ENCODE measurements at regions not wholly inside any gene's neighbourhood (a gene's known extent, or its start where the extent isn't known, plus 50 kb on each side); places are given as distances from the start of the nearest gene placed in this dataset.

DNA sequence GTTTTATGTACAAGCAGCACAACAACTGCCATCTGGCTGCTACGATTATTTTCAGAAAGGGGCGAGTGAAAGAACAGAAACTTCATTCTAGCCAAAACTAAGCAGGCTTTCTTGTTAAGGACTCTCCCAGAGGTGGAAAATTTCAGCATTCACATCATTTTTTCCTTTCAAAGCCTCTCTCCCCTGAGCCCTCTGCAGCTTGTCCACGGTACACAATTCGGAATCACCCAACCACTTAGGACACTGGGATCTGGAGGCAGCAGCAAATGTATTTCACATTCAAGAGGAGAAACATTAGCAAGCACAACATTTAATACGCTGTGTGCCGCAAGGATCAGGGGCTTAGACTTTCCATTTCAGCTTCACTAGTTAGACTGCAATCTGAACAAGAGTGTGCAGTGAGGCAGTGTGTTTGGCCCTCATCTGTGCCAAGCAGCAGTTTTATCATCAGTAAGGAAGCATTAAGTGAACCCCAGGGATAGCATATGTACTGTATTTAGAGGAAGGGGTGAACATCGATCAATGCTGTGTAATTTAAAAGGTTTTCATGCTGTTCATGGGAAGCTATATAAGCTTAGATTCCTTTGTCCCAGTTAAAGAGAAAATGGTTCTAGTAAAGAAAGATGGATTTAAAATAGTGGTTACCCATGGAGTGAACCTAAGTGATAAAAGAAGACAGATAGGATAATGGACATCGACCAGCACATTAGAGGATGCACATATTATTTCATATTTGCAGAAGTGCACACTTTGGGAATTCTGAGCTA, 504.9 kb downstream of the TBL1XR1 start:
- no peak for DNase-seq (ENCODE audit: low spot score)
- H3K4me3 ChIP-seq, result no peak overlapping the region
- H3K27ac ChIP-seq, result no peak overlapping the region
- TF ChIP-seq, protein P1, sequence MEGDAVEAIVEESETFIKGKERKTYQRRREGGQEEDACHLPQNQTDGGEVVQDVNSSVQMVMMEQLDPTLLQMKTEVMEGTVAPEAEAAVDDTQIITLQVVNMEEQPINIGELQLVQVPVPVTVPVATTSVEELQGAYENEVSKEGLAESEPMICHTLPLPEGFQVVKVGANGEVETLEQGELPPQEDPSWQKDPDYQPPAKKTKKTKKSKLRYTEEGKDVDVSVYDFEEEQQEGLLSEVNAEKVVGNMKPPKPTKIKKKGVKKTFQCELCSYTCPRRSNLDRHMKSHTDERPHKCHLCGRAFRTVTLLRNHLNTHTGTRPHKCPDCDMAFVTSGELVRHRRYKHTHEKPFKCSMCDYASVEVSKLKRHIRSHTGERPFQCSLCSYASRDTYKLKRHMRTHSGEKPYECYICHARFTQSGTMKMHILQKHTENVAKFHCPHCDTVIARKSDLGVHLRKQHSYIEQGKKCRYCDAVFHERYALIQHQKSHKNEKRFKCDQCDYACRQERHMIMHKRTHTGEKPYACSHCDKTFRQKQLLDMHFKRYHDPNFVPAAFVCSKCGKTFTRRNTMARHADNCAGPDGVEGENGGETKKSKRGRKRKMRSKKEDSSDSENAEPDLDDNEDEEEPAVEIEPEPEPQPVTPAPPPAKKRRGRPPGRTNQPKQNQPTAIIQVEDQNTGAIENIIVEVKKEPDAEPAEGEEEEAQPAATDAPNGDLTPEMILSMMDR (IDR thresholded peaks at IDR 0.05), result no peak

DNA sequence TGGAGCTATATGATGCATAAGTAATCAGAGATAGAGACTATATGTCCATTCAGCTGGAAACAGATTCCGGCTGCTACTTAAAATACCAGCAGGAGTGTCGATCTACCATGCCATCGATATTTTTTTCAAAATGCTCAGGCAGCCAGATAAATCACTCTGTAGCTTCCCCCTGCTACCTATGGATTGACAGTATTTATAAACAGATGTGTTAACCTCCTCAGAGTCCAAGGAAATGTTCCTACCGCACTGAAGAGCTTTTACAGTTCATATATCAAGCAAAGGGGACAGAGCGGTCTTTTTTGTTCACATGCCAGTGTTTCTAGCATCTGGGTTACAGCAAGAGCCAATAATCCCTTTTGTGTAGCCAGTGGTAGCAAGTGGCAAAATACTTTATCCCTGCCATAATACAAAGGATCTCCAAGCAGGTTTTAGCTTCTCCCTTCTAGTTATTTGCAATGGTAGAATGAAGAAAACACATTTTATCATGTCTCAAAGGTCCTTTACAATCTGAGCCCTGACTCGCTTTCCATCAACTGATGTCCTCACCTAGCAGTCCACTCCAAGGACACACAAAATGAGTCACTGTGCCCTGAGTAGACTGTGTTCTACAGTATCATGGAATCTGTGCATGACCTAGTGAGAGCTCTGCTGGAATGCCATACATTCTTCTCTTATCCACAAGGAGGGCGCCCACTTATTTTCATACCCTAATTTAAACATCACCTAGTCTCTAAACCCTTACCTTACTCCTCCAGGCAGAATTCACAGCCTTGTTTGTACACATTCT, 507.0 kb downstream of the TBL1XR1 start:
- Histone ChIP-seq H3K4me3 (no peak overlapping the region), H3K27ac (no peak overlapping the region)
- TF ChIP-seq, protein P1 (IDR thresholded peaks at IDR 0.05), result no peak
- DNase-seq (ENCODE audit: low spot score), result no peak

DNA sequence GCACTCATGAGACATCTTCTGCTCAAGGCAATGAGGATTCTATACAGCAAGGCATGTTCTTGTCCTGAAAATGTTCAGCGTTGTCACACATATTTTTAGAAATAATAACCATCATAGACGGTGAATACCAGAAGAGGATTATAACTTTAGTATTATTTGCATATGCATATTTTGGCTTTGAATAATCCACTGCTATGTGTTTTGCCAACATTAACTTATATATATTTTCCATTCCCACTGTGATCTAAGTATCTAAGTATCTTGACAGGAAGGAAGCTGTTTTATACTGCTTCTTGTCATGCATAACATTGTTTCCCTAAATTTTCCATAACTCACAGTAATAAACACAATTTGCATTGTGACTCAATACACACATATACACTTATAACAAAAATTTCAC, 509.5 kb downstream of the TBL1XR1 start:
- TF ChIP-seq, protein P1 (IDR thresholded peaks at IDR 0.05), result no peak
- Histone ChIP-seq H3K27ac (no peak overlapping the region), H3K4me3 (no peak overlapping the region)
- DNase-seq (ENCODE audit: low spot score), result no peak

DNA sequence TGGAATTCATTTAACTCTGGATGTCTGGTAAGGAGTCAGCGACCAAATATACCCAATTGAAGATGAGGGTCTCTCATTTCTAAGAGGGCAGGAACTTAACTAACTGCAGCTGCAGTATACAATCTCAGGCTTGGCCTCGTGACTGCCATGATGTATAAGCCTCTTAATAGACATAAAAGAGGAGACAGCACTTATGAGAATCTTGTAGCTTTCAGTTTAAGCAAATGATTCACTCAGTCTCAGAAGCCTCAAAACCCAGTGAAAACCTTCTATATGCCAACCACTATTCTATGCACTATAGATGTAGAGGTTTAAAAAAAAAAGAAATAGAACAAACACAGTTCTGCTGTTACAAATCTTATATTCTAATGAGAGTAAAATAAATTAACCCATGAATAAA, 513.9 kb downstream of the TBL1XR1 start:
- TF ChIP-seq, protein P1 (IDR thresholded peaks at IDR 0.05), result no peak
- DNase-seq (ENCODE audit: low spot score), result no peak
- Histone ChIP-seq H3K27ac (no peak overlapping the region), H3K4me3 (no peak overlapping the region)

DNA sequence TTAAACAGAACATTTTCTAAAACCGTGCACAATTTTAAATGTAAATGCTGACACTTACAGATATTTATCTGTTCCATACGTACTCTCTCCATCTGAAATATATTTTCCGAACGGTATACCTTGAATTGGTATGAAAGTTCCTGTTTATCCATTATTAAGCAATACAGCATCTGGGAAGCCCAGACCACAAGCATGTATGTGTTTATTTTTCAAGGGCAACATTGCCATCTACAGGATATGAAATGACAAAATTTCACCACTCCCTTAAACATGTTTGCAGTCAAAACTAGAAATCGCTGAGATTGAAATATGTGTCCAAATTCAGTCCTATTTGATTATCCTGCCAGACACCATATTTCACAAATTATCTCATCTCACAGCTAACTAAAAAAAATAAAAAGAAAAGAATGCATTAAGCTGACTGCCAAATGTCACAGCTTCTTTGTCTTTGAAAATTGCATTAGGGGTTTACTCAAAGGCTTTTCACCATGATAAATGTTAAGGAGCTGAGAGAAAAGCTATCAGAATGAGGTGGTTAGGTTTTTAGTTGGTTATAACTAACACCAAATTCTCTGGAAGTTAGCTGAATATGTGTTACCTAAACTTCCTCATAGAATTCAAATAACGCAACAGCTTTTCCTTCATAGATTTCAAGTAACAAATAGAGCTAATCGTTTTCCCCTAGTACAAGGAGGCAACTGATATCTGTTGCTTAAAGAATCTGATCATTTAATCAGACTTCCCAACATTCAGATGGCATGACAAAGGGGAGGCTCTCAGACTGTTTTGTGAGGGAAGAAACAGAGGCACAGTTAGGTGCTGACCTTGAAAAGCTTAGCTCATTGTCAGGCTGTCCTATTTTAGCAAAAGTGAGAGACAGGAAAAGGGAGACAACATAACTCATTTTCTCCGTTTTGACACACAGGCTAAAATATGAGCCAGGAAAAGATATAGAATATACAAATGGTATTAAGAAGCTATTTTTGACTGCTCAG, 533.1 kb downstream of the TBL1XR1 start:
- TF ChIP-seq, protein P1 (IDR thresholded peaks at IDR 0.05), result no peak
- Histone ChIP-seq H3K4me3 (no peak overlapping the region), H3K27ac (no peak overlapping the region)
- DNase-seq (ENCODE audit: low spot score), result no peak

DNA sequence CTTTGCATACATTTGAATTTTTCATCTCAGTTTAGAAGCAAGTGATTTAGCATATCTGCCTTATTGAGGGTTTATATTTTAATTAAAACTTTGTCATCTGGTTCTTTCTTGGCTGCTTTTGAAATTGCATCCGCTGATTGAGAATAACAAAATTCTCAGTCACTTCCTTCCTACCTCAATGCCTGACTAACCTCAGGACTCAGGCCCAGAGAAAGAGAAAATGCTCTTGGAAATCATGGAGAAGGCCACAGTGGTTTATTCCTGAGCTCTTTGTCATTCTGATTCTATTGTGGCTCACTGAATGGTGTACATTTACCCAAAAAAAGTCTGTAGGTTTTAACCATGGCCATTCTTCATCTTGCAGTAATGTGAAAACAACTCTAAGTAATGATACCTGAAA, 533.9 kb downstream of the TBL1XR1 start:
- Histone ChIP-seq H3K27ac (no peak overlapping the region), H3K4me3 (no peak overlapping the region)
- TF ChIP-seq, protein P1 (IDR thresholded peaks at IDR 0.05), result no peak
- DNase-seq (ENCODE audit: low spot score), result no peak
